GM21723 (cell line): ENCODE measurements at regions not wholly inside any gene's neighbourhood (a gene's known extent, or its start where the extent isn't known, plus 50 kb on each side); places are given as distances from the start of the nearest gene placed in this dataset.

Experiments used
- ATAC-seq: cut with Tn5 transposase; IDR thresholded peaks from one replicate; pipeline ENCODE4 v1.9.1; 2021; ENCODE audit warnings: mild to moderate bottlenecking, moderate library complexity; ENCODE audit not compliant: unreplicated experiment

- no peak for ATAC-seq
Observed at GRCh38 chr4:18844726-18845125, 823.2 kb upstream of the LCORL start.

GRCh38 chr4:18842431-18842830, 820.9 kb upstream of the LCORL start:
- ATAC-seq: no peak

GRCh38 chr4:18840481-18840880, 818.9 kb upstream of the LCORL start:
- ATAC-seq: no peak

- no peak for ATAC-seq
Observed at GRCh38 chr4:18816228-18816895, 794.8 kb upstream of the LCORL start.

DNA sequence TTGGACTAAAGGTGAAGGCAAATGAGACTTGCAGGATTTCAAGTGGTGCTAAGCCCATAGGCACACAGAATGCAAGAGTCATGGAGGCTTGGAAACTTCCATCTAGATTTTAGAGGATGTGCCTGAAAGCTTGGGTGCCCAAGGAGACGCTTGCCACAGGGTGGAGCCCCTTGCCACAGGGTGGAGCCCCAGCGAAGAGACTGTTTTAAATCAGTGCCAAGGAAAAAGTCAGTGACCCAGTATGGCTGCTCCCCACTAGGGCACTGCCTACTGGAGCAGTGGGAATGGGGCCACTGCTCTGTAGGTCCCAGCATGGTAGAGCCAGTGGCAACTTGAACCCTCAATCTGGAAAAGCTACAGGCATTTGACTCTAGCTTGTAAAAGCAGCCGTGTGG, 794.2 kb upstream of the LCORL start:
- no peak for ATAC-seq

GRCh38 chr4:18815081-18815778, 793.7 kb upstream of the LCORL start:
- no peak for ATAC-seq

DNA sequence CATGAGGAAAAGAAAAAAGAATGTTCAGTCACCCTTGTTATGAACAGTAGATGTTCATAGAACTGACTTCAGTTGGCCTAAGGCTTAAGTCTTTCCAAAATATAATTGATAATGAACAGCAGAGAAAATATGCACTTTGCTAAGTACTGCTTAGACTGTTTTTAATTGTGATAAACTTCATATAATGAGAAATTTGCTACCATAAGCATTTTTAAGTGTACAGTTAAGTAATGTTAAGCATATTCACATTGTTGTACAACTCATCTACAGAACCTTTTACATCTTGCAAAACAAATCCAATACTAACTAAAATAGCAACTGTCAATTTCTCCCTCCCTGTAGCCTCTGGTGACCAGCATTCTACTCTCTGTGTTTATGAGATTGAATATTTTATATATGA, 792.2 kb upstream of the LCORL start:
- ATAC-seq: no peak

GRCh38 chr4:18813055-18813454, 791.5 kb upstream of the LCORL start:
- no peak for ATAC-seq

DNA sequence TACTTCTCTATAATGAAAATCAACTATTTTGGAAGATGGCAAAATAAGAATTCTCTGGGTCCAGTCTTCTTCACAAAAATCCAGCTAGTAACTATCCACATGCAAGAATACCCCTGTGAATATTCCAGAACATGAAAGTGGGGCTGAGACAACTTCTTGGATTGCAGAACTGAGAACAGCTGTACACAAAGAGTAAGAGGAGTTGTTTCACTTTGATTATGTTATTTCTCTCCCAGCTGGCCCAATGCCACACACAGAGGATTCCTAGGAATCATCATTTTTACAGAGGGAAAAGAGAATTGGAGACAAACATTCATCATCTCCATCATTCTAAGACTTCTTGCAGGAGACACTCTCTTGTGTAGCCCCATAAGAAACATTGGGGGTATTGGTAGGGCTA, 782.2 kb upstream of the LCORL start:
- ATAC-seq: no peak

DNA sequence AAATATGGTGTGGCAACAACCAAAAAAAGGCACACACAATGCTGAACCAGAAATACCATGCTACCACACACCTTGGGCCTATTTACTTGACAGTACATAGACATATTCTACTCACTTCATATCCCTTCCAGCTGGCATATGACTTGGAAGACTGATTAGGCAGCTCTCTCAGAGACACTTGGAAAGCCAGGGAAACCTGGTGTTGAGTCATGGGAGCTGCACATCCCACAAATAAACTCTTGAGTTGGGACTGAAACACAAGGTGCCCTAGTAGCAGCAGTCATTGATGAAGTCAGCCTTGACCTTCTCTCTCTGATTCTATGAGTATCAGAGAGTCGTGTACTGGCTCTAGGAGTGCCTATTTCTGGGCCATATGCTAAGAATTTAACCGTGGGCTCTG, 776.6 kb upstream of the LCORL start:
- no peak for ATAC-seq

DNA sequence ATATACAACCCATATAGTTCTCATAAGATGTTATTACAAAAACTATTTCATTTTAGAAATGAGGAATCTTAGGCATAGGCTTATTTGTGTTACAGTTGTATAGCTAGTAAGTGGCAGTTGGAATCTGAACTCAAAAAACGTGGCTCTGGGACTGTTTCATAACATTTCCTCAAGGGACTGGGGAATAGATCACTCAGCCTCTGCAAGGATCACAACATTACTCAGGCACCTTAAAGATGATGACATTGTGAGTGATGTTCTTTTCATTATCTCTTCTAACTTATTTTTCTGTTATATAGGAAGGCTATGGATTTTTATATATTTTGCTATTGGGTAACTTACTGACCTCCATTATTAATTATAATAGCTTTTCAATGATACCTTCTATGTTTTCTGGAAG, 774.2 kb upstream of the LCORL start:
- ATAC-seq: no peak

- no peak for ATAC-seq
Observed at GRCh38 chr4:18777190-18777930, 755.8 kb upstream of the LCORL start.

DNA sequence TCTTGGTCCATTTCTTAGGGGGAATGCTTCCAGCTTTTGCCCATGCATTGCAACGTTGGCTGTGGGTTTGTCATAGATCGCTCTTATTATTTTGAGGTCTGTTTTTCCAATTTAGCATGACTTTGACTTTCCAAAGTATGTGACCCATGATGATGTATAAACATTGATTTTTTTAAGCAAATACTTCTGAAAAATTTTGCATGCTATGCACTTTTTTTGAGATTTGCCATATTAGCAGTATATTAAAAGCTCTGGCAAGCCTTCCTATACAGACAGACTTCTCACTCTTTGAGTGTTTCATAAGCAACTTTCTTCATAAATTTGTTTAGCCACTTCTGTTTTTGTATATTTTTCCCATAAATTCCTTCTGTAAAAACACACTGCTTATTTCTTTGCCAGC, 746.4 kb upstream of the LCORL start:
- no peak for ATAC-seq

- no peak for ATAC-seq
Observed at GRCh38 chr4:18756671-18757070, 735.1 kb upstream of the LCORL start.

DNA sequence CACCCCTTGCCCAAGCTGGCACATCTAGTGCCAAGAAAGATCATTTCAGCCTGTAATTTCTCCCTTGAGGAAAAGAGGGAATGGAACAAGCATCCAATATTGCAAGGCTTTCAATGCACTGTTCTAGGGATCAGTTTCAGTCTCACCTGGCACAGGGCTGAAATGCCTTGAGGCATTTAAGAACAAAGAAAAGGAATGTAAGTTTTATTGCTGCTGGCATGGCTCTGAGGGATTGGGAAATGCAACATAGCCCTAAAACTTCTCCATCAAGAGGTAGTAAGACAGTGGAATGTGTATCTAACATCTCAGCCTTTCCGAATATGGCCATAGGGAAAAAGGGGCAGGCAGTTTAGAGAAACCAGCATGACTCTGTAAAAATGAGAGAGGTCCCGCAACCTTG, 732.6 kb upstream of the LCORL start:
- ATAC-seq: no peak

DNA sequence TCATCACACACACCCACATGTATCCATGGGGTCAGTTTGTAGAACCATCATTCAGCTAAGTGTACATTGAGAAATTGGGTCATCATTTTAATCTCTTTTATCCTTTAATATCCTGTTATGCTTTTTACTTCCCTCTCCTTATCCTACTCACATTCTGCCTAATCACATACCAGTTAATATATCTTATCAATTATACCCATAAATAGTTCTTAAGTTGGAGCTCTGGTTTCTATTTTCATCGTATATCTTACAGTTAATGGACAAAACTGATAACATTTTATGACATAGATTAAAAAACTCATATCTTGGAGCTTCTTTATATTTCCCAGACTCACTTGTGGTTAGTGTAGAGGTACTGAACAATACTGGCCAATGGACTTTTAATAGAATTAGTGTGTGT, 729.5 kb upstream of the LCORL start:
- no peak for ATAC-seq

GRCh38 chr4:18749391-18749790, 727.8 kb upstream of the LCORL start:
- ATAC-seq: no peak

DNA sequence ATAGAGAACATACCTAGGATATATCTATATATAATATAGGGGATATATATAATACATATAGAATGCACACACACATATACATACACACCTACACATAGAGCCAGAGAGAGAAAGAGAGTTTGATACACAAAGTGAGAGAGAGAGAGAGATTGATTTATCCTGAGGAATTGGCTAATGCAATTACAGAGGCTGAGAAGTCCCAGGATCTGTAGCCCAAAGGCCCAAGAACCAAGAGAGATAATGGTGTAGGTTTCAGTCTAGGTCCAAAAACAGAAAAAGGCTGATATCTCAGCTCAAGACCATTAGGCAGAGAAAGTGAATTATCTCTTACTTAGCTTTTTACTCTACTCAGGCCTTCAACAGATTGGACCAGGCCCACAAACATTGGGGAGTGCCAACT, 715.0 kb upstream of the LCORL start:
- no peak for ATAC-seq

- ATAC-seq: no peak
Observed at GRCh38 chr4:18735740-18736268, 714.2 kb upstream of the LCORL start.

GRCh38 chr4:18734405-18734804, 712.9 kb upstream of the LCORL start:
- no peak for ATAC-seq

DNA sequence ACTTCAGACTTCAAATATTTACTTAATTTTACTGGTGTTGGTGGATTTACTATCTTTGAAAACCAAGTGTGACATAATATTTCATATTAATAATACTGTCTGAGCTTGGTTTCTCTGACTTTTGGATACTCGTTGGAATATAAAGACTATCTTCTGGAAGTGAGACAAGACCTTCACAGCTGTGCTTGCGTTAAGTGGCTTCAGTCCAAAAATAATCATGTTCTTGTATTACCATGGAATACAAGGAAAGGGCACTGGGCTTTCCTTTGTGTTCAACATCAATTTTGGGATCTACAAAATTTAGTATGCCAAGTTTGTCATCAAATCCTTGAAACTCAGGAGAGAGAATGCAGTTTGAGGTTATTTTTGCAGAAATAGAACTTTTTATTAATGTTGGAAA, 712.4 kb upstream of the LCORL start:
- no peak for ATAC-seq

GRCh38 chr4:18722748-18723191, 701.2 kb upstream of the LCORL start:
- ATAC-seq: no peak
